COLO668 (cell line): ENCODE measurements at regions not wholly inside any gene's neighbourhood (a gene's known extent, or its start where the extent isn't known, plus 50 kb on each side); places are given as distances from the start of the nearest gene placed in this dataset.

Experiments
- DNase-seq: peaks from one replicate; lab custom pipeline; 2025; ENCODE audit not compliant: unreplicated experiment; lab: John Stamatoyannopoulos, UW

GRCh38 chr12:76226397-76226796 is 121.8 kb downstream of the BBS10 start:
- DNase-seq: no peak

- no peak for DNase-seq
Observed at GRCh38 chr12:76223869-76224268, 124.3 kb downstream of the BBS10 start.

- no peak for DNase-seq
Observed at GRCh38 chr12:76220980-76221379, 127.2 kb downstream of the BBS10 start.

- DNase-seq: no peak
Observed at GRCh38 chr12:76219806-76220205, 128.4 kb downstream of the BBS10 start.

GRCh38 chr12:76216585-76217472 is 131.4 kb downstream of the BBS10 start:
- DNase-seq: no peak

GRCh38 chr12:76208129-76208528 is 123.6 kb upstream of the NAP1L1 start:
- DNase-seq: no peak

- no peak for DNase-seq
Observed at GRCh38 chr12:76206677-76207072, 122.2 kb upstream of the NAP1L1 start.

- DNase-seq: no peak
Observed at GRCh38 chr12:76206039-76206676, 121.7 kb upstream of the NAP1L1 start.

GRCh38 chr12:76202621-76203020 is 118.1 kb upstream of the NAP1L1 start:
- DNase-seq: no peak

- DNase-seq: no peak
Observed at GRCh38 chr12:76201758-76202157, 117.3 kb upstream of the NAP1L1 start.

GRCh38 chr12:76201316-76201715 is 116.8 kb upstream of the NAP1L1 start:
- DNase-seq: no peak

- DNase-seq: no peak
Observed at GRCh38 chr12:76199808-76200207, 115.3 kb upstream of the NAP1L1 start.

GRCh38 chr12:76198839-76199238 is 114.4 kb upstream of the NAP1L1 start:
- DNase-seq: no peak

GRCh38 chr12:76197283-76197682 is 112.8 kb upstream of the NAP1L1 start:
- DNase-seq: no peak

GRCh38 chr12:76195920-76196319 is 111.4 kb upstream of the NAP1L1 start:
- DNase-seq: no peak

- no peak for DNase-seq
Observed at GRCh38 chr12:76194724-76195123, 110.2 kb upstream of the NAP1L1 start.

- no peak for DNase-seq
Observed at GRCh38 chr12:76193961-76194360, 109.5 kb upstream of the NAP1L1 start.

GRCh38 chr12:76192416-76192815 is 107.9 kb upstream of the NAP1L1 start:
- no peak for DNase-seq

GRCh38 chr12:76190299-76190698 is 105.8 kb upstream of the NAP1L1 start:
- DNase-seq: no peak

GRCh38 chr12:76189851-76190250 is 105.4 kb upstream of the NAP1L1 start:
- DNase-seq: no peak

GRCh38 chr12:76187177-76187576 is 102.7 kb upstream of the NAP1L1 start:
- no peak for DNase-seq

- no peak for DNase-seq
Observed at GRCh38 chr12:76186131-76186906, 101.8 kb upstream of the NAP1L1 start.
